Fibroblast of skin of right quadriceps (primary cell): ENCODE measurements at regions not wholly inside any gene's neighbourhood (a gene's known extent, or its start where the extent isn't known, plus 50 kb on each side); places are given as distances from the start of the nearest gene placed in this dataset.
A peak's percentile ranks its signal among the peaks of the same experiment; 100 is the strongest.

ENCODE experiments used
- DNase-seq: peaks from one replicate; pipeline ENCODE4 v3.0.0-alpha.2; 2013

- DNase-seq, result no peak
Measured at GRCh38 chr14:64639340-64639821, 64.8 kb upstream of the PLEKHG3 start.

DNA sequence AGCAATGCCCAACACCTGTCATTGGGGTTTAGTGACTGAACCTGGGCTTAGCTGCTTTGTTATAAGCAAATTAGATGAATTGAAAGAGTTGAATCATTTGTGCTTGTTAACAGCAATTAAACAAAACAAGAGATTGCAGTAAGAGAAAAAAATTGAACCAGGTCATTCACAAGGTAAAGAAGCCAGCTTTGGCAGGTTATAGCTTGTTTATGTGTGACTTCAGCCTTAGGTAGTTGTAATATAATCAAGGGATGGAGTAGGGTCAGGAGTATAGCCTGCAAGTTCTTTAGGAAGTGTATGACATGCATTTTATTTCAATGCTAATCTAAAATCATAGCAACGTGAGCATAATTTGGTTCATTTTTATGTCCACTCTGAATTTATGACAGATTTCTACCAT lies 63.4 kb upstream of the PLEKHG3 start:
- no peak for DNase-seq

DNA sequence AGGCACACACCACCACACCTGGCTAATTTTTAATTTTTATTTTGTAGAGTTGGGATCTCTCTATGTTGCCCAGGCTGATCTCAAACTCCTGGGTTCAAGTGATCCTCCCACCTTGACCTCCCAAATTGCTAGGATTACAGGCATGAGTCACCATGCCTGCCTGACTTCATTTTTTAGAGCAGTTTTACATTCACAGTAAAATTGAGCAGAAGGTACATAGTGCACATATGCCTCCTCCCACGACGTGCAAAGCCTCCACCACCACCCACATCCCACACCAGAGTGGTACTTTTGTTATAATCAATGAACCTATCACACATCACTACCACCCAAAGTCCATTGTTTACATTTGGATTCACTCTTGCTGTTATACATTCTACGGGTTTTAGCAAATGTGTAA lies 62.5 kb upstream of the PLEKHG3 start:
- DNase-seq, result no peak

DNA sequence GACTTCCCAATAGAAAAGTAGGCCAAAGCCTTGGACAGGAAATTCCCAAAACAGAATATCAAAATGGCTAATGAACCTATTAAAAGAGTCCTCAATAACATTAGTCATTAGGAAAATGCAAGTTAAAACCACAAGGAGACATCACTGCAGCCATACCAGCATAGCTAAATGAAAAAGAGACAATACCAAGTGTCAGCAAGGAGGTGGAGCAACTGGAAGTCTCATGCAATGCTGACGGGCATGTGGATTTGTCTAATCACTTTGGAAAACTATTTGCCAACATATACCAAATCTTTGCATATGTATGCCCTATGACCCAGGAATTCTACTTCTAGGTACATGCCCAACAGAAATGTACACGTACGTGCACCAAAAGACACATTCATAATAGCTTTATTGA lies 60.5 kb upstream of the PLEKHG3 start:
- no peak for DNase-seq

DNA sequence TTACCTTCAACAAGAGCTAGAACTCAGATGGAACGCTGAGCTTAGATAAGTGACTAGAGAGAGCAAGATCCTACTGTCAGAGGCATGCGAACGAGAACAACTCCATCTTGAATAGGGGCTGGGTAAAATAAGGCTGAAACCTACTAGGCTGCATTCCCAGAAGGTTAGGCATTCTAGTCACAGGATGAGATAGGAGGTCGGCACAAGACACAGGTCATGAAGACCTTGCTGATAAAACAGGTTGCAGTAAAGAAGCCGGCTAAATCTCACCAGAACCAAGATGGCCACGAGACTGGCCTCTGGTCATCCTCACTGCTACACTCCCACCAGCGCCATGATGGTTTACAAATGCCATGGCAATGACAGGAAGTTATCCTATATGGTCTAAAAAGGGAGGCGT lies 59.6 kb upstream of the PLEKHG3 start:
- DNase-seq, result no peak

GRCh38 chr14:64645220-64645892 lies 58.9 kb upstream of the PLEKHG3 start:
- DNase-seq, result peak; percentile 99

DNA sequence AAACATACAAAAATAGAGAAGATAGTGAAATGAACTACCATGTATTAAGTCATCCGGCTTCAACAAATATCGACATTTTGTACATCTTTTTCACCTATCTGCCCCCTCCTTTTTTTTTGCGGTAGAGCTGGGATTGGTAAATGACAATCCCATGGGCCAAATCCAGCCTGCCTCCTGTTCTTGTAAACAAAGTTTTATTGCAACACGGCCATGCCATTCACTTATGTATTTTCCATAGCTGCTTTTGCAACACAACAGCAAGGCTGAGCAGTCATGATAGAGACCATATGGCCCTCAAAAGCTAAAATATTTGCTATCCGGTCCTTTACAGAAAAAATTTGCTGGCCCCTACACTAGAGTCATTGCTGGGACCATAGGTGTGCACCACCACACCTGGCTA lies 58.1 kb upstream of the PLEKHG3 start:
- peak; percentile 81 for DNase-seq

DNA sequence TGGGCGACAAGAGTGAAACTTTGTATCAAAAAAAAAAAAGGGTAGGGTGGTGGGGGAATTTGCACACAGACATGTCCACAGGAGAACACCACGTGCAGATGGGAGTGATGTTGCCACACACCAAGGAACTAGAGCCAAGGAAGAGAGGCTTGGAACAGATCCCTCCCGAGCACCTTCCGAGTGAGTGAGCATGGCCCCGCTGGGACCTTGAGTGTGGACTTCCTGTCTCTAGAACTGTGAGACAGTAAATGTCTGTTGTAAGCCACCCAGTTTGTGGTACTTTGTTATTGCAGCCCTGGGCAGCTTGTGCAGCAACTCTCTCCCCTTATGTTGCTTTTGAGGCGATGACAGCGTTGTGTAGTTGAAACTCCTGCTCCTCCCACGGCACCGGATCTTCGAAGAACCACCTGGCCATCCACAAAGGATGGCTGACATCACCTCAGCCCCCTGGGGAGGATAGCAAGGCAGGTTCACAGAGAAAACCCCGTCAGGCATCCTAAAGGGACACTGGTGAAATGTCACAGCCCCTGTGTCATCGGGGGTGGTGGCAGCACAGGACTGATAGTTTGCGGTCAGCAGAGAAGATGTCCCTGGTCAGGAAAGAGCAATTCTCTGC lies 54.7 kb upstream of the PLEKHG3 start:
- DNase-seq, result peak; percentile 72

GRCh38 chr14:64653900-64654245 lies 50.4 kb upstream of the PLEKHG3 start:
- no peak for DNase-seq

DNA sequence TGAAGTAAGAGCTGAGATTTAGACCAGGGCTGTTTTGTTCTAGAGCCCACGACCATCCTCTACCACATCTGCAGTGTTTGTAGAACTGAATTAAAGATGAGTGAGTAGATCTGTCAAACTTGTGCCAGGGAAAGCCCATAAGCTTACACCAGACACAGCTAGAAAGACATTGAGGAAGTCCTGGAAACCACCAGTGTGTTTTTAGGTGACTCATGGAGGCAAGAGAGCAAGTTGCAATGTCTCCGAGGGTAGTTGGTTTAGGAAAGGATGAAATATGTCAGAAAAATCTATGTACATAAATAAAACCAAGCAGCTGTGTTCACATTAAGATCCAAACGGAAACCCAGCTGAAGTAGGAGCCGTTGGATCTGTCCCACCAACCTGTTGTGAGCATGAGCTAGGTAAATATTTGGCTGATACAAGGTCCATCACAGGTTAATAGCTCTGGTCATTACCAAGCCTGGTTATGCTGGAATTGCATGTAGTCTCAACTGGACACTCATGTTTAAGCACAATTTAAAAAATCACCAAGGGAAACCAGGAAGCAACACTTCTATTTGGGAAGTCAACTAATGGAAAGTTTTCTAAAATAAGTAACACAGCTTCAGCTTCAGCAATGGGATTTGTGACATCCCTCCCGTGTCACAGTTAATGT lies 49.9 kb upstream of the PLEKHG3 start:
- peak; percentile 90 for DNase-seq
